K562 (cell line): ENCODE measurements at regions not wholly inside any gene's neighbourhood (a gene's known extent, or its start where the extent isn't known, plus 50 kb on each side); places are given as distances from the start of the nearest gene placed in this dataset.

ENCODE experiments used
- ATAC-seq: fragments of 200-7000 bp; cut with Tn5 transposase; 3 replicates; pipeline ENCODE4 v1.9.1; 2020; ENCODE audit warnings: moderate library complexity
- BruUV-seq: library from RNA; stranded (reverse); fragments of 400-500 nt; replicated peaks from 2 replicates; lab custom pipeline; 2021; lab: Mats Ljungman, UMichigan
- CTCF ChIA-PET: fragments of 300-600 bp; formaldehyde crosslinking; extraction: SDS; loops from one replicate; lab custom pipeline; 2021; ENCODE audit warnings: low intra/inter-chr PET ratio; lab: Yijun Ruan, JAX
- POLR2A ChIA-PET: fragments of 300-600, 350-650 bp; sonication (Branson Sonifier 250); formaldehyde crosslinking; extraction: SDS; loops from one replicate; lab custom pipeline; 2021; ENCODE audit warnings: antibody characterized with exemption, inconsistent platforms; lab: Yijun Ruan, JAX
- DNase-seq, 4 experiments: peaks; one replicate each; pipeline versions ENCODE4 v3.0.0 to v3.0.0-alpha.2; 2011 to 2018; ENCODE audit warnings: low spot score in 3 of 4, mixed read lengths in 3 of 4; ENCODE audit errors: extremely low read depth in 1 of 4
- FAIRE-seq: peaks from 2 replicates; lab custom pipeline; 2011; peaks lifted over from hg19 to GRCh38; lab: Jason Lieb, UNC
- H2AFZ ChIP-seq: 2 replicates; pipeline ENCODE4 v1.6.0; 2011; ENCODE audit warnings: low read depth, low read length, control low read depth, inconsistent platforms
- H3K27ac ChIP-seq: fragments of 200-600 bp; 3 replicates; pipeline ENCODE4 v1.8.0; 2011; ENCODE audit warnings: low read depth, mild to moderate bottlenecking, control low read depth, inconsistent platforms, low read length, moderate library complexity, mixed read lengths; ENCODE audit errors: extremely low read depth
- H3K27me3 ChIP-seq, 2 experiments: fragments of 300-600 bp in 1 of 2; 2 replicates in 1 of 2; 3 replicates in 1 of 2; pipeline versions ENCODE4 v1.6.0 to v1.8.0; 2011; ENCODE audit warnings: inconsistent platforms in 2 of 2, low read length in 2 of 2, mild to moderate bottlenecking in 1 of 2, mixed read lengths in 1 of 2, moderate library complexity in 1 of 2; ENCODE audit not compliant: control insufficient read depth in 2 of 2, insufficient read depth in 2 of 2
- H3K36me3 ChIP-seq: fragments of 300-600 bp; 3 replicates; pipeline ENCODE4 v1.8.0; 2011; ENCODE audit warnings: mild to moderate bottlenecking, low read length, inconsistent platforms; ENCODE audit not compliant: control insufficient read depth, insufficient read depth
- H3K4me1 ChIP-seq, 2 experiments: fragments of 200-600 bp in 1 of 2; replicated peaks in 1 of 2; 2 replicates in 1 of 2; 3 replicates in 1 of 2; pipeline versions ENCODE4 v1.5.1 to v1.8.0; 2011; ENCODE audit warnings: inconsistent platforms in 2 of 2, low read length in 2 of 2, mild to moderate bottlenecking in 1 of 2, mixed read lengths in 1 of 2, moderate library complexity in 1 of 2; ENCODE audit not compliant: control insufficient read depth in 2 of 2, insufficient read depth in 2 of 2
- H3K4me2 ChIP-seq: 2 replicates; pipeline ENCODE4 v1.6.1; 2011; ENCODE audit warnings: low read length, control low read depth, inconsistent platforms, mixed read lengths; ENCODE audit not compliant: insufficient read depth
- H3K4me3 ChIP-seq: fragments of 200-600 bp; sonication (generic), shearing (Covaris generic); 2 replicates; pipeline ENCODE4 v1.5.1; 2016; ENCODE audit warnings: control low read depth, inconsistent platforms
- H3K79me2 ChIP-seq: fragments of 200-600 bp; 3 replicates; pipeline ENCODE4 v1.8.0; 2011; ENCODE audit warnings: low read length, inconsistent platforms; ENCODE audit not compliant: control insufficient read depth, insufficient read depth
- H3K9ac ChIP-seq, 2 experiments: 2 replicates each; pipeline versions ENCODE4 v1.6.0 to v1.6.1; 2011; ENCODE audit warnings: low read depth in 2 of 2, low read length in 2 of 2, control low read depth in 1 of 2, inconsistent platforms in 1 of 2, mild to moderate bottlenecking in 1 of 2, mixed read lengths in 1 of 2; ENCODE audit not compliant: insufficient read depth in 1 of 2
- H3K9me1 ChIP-seq: one replicate; pipeline ENCODE4 v1.6.0; 2011; ENCODE audit warnings: inconsistent platforms, mild to moderate bottlenecking, low read length, moderate library complexity; ENCODE audit not compliant: control insufficient read depth, insufficient read depth
- H3K9me3 ChIP-seq: replicated peaks from 2 replicates; pipeline ENCODE4 v1.5.1; 2011; ENCODE audit warnings: low read depth, low read length, inconsistent platforms; ENCODE audit not compliant: control insufficient read depth, insufficient read depth
- H4K20me1 ChIP-seq: replicated peaks from 2 replicates; pipeline ENCODE4 v1.6.1; 2011; ENCODE audit warnings: low read length, inconsistent platforms, mixed read lengths; ENCODE audit not compliant: control insufficient read depth, insufficient read depth
- FOXA3 ChIP-seq, 2 experiments: fragments of 450-650 bp in 1 of 2; sonication (generic) in 1 of 2; formaldehyde crosslinking; IDR thresholded peaks in 1 of 2; conservative IDR thresholded peaks in 1 of 2; 2 replicates each; pipeline versions ENCODE4 v1.4.0 to v1.8.0; 2020 to 2022; ENCODE audit warnings: mild to moderate bottlenecking in 2 of 2, missing genetic modification reagents in 1 of 2
- HLTF ChIP-seq: fragments of 450-650 bp; IDR thresholded peaks from 2 replicates; pipeline ENCODE4 v1.6.1; 2016
- YBX1 ChIP-seq: fragments of 450-650 bp; IDR thresholded peaks from 2 replicates; pipeline ENCODE4 v1.7.1; 2016; ENCODE audit warnings: mild to moderate bottlenecking
- ZNF23 ChIP-seq: fragments of 250-450 bp; sonication (Bioruptor Pico); IDR thresholded peaks from 2 replicates; pipeline ENCODE4 v1.4.0; 2020; ENCODE audit warnings: mild to moderate bottlenecking
- WGBS: fragments of 100-300 bp; shearing (Covaris generic); methylation state at CpG from one replicate; pipeline ENCODE4 v1.1.6; 2016; ENCODE audit warnings: low coverage, mixed read lengths; ENCODE audit not compliant: insufficient coverage; ENCODE audit errors: missing lambda C conversion rate; 5-methylcytosine and 5-hydroxymethylcytosine counted together
- in situ Hi-C: fragments of 300-500 bp; cut with MboI; formaldehyde crosslinking; loops from 4 replicates; pipeline ENCODE4 v1.15.0; 2018; ENCODE audit warnings: inconsistent platforms, mixed read lengths
- intact Hi-C: fragments of 100-400 bp; cut with micrococcal nuclease; formaldehyde crosslinking; loops from 2 replicates; pipeline ENCODE4 v1.14.2; 2022
- TF ChIP-seq, protein P1 (sequence below): sonication (generic); formaldehyde crosslinking; IDR thresholded peaks from 2 replicates; pipeline ENCODE4 v1.8.1; 2023; ENCODE audit warnings: mild to moderate bottlenecking, missing genetic modification reagents
- TF ChIP-seq, protein P2 (sequence below): fragments of 450-650 bp; formaldehyde crosslinking; IDR thresholded peaks from 2 replicates; pipeline ENCODE4 v1.4.0; 2020; ENCODE audit warnings: mild to moderate bottlenecking, moderate library complexity

DNA sequence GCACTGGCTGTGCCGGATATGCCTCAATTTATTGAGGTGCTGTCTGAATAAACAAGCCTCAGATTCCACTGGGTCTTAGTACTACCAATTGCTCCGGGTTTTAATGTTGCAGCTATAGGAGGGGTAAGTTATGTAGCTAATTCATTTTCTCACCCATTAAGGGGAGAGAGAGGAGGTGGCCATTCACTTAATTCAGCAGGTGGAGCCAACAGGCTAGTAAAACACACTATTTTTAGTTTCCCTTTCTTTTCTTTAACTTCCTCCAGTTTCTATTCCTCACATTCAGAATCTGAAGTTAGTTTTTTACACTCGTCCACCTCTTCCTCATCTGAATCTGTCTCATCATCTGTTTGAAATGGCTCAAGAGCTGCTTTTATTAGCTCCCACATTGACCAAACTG is 105.6 kb upstream of the CDH10 start:
- no peaks in the 10 kb centered on the region for H3K36me3 ChIP-seq
- no peak for TF ChIP-seq ZNF23
- TF ChIP-seq, protein P1, sequence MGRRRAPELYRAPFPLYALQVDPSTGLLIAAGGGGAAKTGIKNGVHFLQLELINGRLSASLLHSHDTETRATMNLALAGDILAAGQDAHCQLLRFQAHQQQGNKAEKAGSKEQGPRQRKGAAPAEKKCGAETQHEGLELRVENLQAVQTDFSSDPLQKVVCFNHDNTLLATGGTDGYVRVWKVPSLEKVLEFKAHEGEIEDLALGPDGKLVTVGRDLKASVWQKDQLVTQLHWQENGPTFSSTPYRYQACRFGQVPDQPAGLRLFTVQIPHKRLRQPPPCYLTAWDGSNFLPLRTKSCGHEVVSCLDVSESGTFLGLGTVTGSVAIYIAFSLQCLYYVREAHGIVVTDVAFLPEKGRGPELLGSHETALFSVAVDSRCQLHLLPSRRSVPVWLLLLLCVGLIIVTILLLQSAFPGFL (CRISPR knock-in tag), result no peak
- no peak for TF ChIP-seq FOXA3 (CRISPR knock-in tag; conservative IDR thresholded peaks at IDR 0.05 in 1 of 2, IDR thresholded peaks at IDR 0.05 in 1 of 2)
- TF ChIP-seq, protein P2, sequence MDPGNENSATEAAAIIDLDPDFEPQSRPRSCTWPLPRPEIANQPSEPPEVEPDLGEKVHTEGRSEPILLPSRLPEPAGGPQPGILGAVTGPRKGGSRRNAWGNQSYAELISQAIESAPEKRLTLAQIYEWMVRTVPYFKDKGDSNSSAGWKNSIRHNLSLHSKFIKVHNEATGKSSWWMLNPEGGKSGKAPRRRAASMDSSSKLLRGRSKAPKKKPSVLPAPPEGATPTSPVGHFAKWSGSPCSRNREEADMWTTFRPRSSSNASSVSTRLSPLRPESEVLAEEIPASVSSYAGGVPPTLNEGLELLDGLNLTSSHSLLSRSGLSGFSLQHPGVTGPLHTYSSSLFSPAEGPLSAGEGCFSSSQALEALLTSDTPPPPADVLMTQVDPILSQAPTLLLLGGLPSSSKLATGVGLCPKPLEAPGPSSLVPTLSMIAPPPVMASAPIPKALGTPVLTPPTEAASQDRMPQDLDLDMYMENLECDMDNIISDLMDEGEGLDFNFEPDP (CRISPR knock-in tag), result no peak
- TF ChIP-seq YBX1, result no peak
- no peak for TF ChIP-seq HLTF
- TF ChIP-seq, all 486 proteins: peak for 0
- H2AFZ ChIP-seq, result no peak overlapping the region
- BruUV-seq, result no TSS peak
- in situ Hi-C loops (no loop called here), intact Hi-C loops (no loop called here)
- H3K27me3 ChIP-seq, result no peaks in the 10 kb centered on the region
- H3K4me1 ChIP-seq, result no peaks in the 10 kb centered on the region
- POLR2A ChIA-PET, result no interaction called here
- H3K4me3 ChIP-seq, result no peak overlapping the region
- no peak overlapping the region for H3K27ac ChIP-seq
- CTCF ChIA-PET, result no interaction called here
- H3K9ac ChIP-seq, result no peak overlapping the region
- FAIRE-seq, result no peak
- no peak overlapping the region for H3K4me2 ChIP-seq
- no peak for ATAC-seq
- WGBS, result 0% methylated on average over 3 of the region's 3 CpGs
- H3K9me3 ChIP-seq, result no peaks in the 10 kb centered on the region
- no peaks in the 10 kb centered on the region for H4K20me1 ChIP-seq
- no peak for DNase-seq
- H3K9me1 ChIP-seq, result no peaks in the 10 kb centered on the region
- H3K79me2 ChIP-seq, result no peaks in the 10 kb centered on the region
